Spleen (tissue), 11 donors: ENCODE measurements at regions not wholly inside any gene's neighbourhood (a gene's known extent, or its start where the extent isn't known, plus 50 kb on each side); places are given as distances from the start of the nearest gene placed in this dataset.

ENCODE experiments used
- DNase-seq: peaks from one replicate; pipeline ENCODE4 v3.0.0-alpha.2; 2020
- H3K27ac ChIP-seq, 8 donors: fragments of 200-600 bp; sonication (generic) in 7 of 8; 1 replicate in 4 of 8; 2 replicates in 4 of 8; pipeline versions ENCODE4 v1.5.0 to v1.8.0; 2016 to 2021; ENCODE audit warnings: inconsistent platforms in 4 of 8, mild to moderate bottlenecking in 4 of 8, moderate library complexity in 1 of 8
- H3K27me3 ChIP-seq, 7 donors: fragments of 200-600 bp; sonication (generic) in 6 of 7; replicated peaks in 1 of 7; 1 replicate in 4 of 7; 2 replicates in 3 of 7; pipeline versions ENCODE4 v1.5.0 to v1.8.0; 2016 to 2021; ENCODE audit warnings: inconsistent platforms in 3 of 7, mild to moderate bottlenecking in 1 of 7
- H3K36me3 ChIP-seq, 6 donors: fragments of 200-600 bp; sonication (generic) in 5 of 6; 1 replicate in 4 of 6; 2 replicates in 2 of 6; pipeline versions ENCODE4 v1.5.0 to v1.8.0; 2016 to 2021; ENCODE audit warnings: inconsistent platforms in 2 of 6
- H3K4me1 ChIP-seq, 6 donors: fragments of 200-600 bp; sonication (generic) in 5 of 6; 1 replicate in 3 of 6; 2 replicates in 3 of 6; pipeline versions ENCODE4 v1.5.0 to v1.8.0; 2016 to 2021; ENCODE audit warnings: inconsistent platforms in 3 of 6
- H3K4me3 ChIP-seq, 8 donors: fragments of 200-600 bp; sonication (generic) in 7 of 8; 1 replicate in 4 of 8; 2 replicates in 4 of 8; pipeline versions ENCODE4 v1.5.0 to v1.8.0; 2016 to 2021; ENCODE audit warnings: inconsistent platforms in 4 of 8, mild to moderate bottlenecking in 4 of 8, moderate library complexity in 2 of 8
- H3K9me3 ChIP-seq, 8 donors: fragments of 200-600 bp; sonication (generic) in 7 of 8; 1 replicate in 4 of 8; 2 replicates in 4 of 8; pipeline versions ENCODE4 v1.5.0 to v1.8.0; 2016 to 2021; ENCODE audit warnings: inconsistent platforms in 4 of 8
- CTCF ChIP-seq, 11 experiments: fragments of 200-600 bp in 7 of 11; fragments of 450-650 bp in 4 of 11; sonication (generic) in 4 of 11; IDR thresholded peaks in 8 of 11; conservative IDR thresholded peaks in 3 of 11; 1 replicate in 7 of 11; 2 replicates in 4 of 11; pipeline versions ENCODE4 v1.4.0 to v1.8.0; 2016 to 2021; ENCODE audit warnings: antibody characterized with exemption in 11 of 11, inconsistent platforms in 4 of 11, mild to moderate bottlenecking in 1 of 11
- POLR2A ChIP-seq, 3 donors: fragments of 450-650 bp; IDR thresholded peaks; one replicate each; pipeline ENCODE4 v1.5.1; 2017; ENCODE audit warnings: antibody characterized with exemption in 3 of 3, mild to moderate bottlenecking in 1 of 3
- POLR2AphosphoS5 ChIP-seq, 3 donors: sonication (generic); formaldehyde crosslinking; IDR thresholded peaks; one replicate each; pipeline ENCODE4 v1.5.1; 2017; ENCODE audit warnings: antibody characterized with exemption in 3 of 3
- WGBS, 5 donors: extraction: QIAGEN DNeasy Blood & Tissue Kit in 3 of 5; methylation state at CpG; one replicate each; pipeline versions ENCODE4 v1.1.5 to v1.1.7; 2013 to 2018; 5-methylcytosine and 5-hydroxymethylcytosine counted together
- intact Hi-C: fragments of 100-400 bp; cut with DNase I; formaldehyde crosslinking; loops from one replicate; pipeline ENCODE4 v1.15.0; 2023; ENCODE audit warnings: low total_unique reads
- donor health status: healthy with polysubstance abuse.
- donor health status: DM: no; HTN: no; CAD: no; lungs with moderate emphysema.
- donor health status: DM: no; HTN: no; CAD: no.
- donor health status: Bipolar disorder and iron deficiency.
- donor health status: healthy.
- donor health status: DM: no; HTN: no; CAD: no.
- donor health status: DM: yes; HTN: yes; CAD: no.

DNA sequence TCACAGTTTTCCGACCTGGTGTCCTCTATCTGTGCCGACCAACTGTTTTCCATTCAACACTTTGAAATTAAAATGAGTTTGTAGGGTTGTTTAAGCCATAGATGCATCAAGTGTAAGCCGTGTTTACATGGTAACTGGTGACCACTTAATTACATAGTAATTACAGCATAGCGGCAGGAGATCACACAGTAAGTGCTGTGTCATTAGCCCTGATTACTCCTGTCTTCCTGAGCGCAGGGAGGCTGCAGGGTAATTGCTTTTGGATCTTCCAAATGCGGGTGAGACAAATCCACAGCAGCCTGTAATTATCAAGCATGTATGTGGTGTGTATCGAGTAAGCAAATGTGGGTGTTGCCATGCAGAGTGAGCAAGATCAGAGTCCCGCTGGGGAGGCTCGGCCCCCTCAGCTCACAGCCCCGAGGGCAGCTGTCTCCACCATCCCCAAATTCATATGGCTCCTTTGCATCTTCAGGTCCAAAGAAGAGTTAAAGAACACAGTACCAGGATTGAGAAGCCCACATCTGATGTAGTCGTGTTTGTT, 71.5 kb upstream of the HDAC4 start:
- Histone ChIP-seq H3K36me3 (no peaks in the 10 kb centered on the region), H3K9me3 (no peaks in the 10 kb centered on the region), H3K27me3 (peaks cover 0 to 5% (median 0%) of the 10 kb centered on the region in 7 donors), H3K27ac (no peak overlapping the region), H3K4me3 (no peak overlapping the region), H3K4me1 (no peaks in the 10 kb centered on the region)
- intact Hi-C loops = no loop called here
- DNase-seq = no peak
- no peak for TF ChIP-seq POLR2A (IDR thresholded peaks at IDR 0.05)
- TF ChIP-seq POLR2AphosphoS5 (IDR thresholded peaks at IDR 0.05) = no peak
- no peak for TF ChIP-seq CTCF (IDR thresholded peaks at IDR 0.05 in 8 of 11, conservative IDR thresholded peaks at IDR 0.05 in 3 of 11)
- 66 to 73% (median 72%) methylated on average over 11 of the region's 11 CpGs for WGBS, 5 donors

DNA sequence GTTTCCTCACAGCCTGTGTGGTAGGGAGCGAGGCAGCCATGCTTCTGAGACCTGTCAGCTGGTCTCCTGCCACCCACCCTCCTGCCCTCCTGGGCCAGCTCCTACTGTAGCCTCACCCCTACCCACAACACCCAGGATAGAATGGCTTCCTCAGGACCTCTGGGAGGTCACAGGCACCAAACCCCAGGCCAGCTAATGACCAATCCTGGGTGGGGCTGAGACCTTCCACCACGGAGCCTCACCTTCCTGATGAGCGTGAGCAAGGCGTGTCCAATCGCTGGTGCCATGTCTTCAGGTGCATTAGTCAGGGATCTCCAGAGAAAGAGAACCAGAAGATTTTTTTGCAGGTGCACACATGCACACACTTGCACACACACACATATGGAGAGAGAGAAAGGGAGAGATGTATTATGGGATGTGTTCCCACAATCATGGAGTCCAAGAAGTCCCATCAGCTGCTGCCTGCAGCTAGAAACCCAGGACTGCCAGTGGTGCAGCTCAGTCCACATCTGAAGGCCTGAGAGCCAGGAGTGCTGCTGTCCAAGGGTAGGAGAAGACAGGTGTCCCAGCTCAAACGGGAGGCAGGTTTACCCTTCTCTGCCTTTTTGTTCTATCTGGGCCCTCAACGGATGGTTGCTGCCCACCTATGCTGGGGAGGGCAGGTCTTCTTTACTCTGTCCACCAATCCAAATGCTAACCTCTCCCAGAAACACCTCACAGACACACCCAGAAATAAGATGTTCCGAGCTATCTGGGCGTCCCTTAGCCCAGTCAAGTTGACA, 70.4 kb upstream of the HDAC4 start:
- DNase-seq = no peak
- Histone ChIP-seq H3K4me1 (peaks cover 0 to 2% (median 0%) of the 10 kb centered on the region in 6 donors), H3K4me3 (no peak overlapping the region), H3K9me3 (no peaks in the 10 kb centered on the region), H3K27me3 (peaks cover 0 to 5% (median 0%) of the 10 kb centered on the region in 7 donors), H3K27ac (no peak overlapping the region), H3K36me3 (no peaks in the 10 kb centered on the region)
- 82 to 93% (median 90%) methylated on average over 9 of the region's 9 CpGs for WGBS, 5 donors
- intact Hi-C loops = no loop called here
- TF ChIP-seq POLR2AphosphoS5 (IDR thresholded peaks at IDR 0.05) (no peak), CTCF (IDR thresholded peaks at IDR 0.05 in 8 of 11, conservative IDR thresholded peaks at IDR 0.05 in 3 of 11) (no peak), POLR2A (IDR thresholded peaks at IDR 0.05) (no peak)

- Histone ChIP-seq H3K9me3 (no peaks in the 10 kb centered on the region), H3K4me3 (no peak overlapping the region), H3K27ac (no peak overlapping the region), H3K4me1 (peaks cover 0 to 11% (median 2%) of the 10 kb centered on the region in 6 donors), H3K36me3 (no peaks in the 10 kb centered on the region), H3K27me3 (peaks cover 0 to 10% (median 0%) of the 10 kb centered on the region in 7 donors)
- intact Hi-C loops = no loop called here
- TF ChIP-seq POLR2AphosphoS5 (IDR thresholded peaks at IDR 0.05) (no peak), POLR2A (IDR thresholded peaks at IDR 0.05) (no peak), CTCF (IDR thresholded peaks at IDR 0.05 in 8 of 11, conservative IDR thresholded peaks at IDR 0.05 in 3 of 11) (no peak)
- DNase-seq = no peak
- WGBS, 5 donors = 87 to 94% (median 90%) methylated on average over 14 of the region's 14 CpGs
Observed at GRCh38 chr2:239470151-239470900, 69.5 kb upstream of the HDAC4 start.
